ENCODE measurements at regions not wholly inside any gene's neighbourhood (a gene's known extent, or its start where the extent isn't known, plus 50 kb on each side); places are given as distances from the start of the nearest gene placed in this dataset.

GRCh38 chr5:89011778-89012711 lies 129.1 kb upstream of the MEF2C start:
- no peak for TF ChIP-seq CTCF (conservative IDR thresholded peaks at IDR 0.05; ENCODE audit: low read length)
- TF ChIP-seq EZH2phosphoT487 (IDR thresholded peaks at IDR 0.05; ENCODE audit: borderline replicate concordance, low read depth, low read length) = no peak

Measured in OCI-LY7 (cell line).